GM23248 (cell line): ENCODE measurements at regions not wholly inside any gene's neighbourhood (a gene's known extent, or its start where the extent isn't known, plus 50 kb on each side); places are given as distances from the start of the nearest gene placed in this dataset.
A peak's percentile ranks its signal among the peaks of the same experiment; 100 is the strongest.

Experiments used
- DNase-seq: peaks from one replicate; pipeline ENCODE4 v3.0.0-alpha.2; 2015
- H2AFZ ChIP-seq: fragments of 200-600 bp; sonication (generic); 2 replicates; pipeline ENCODE4 v1.6.1; 2016; ENCODE audit warnings: antibody characterized with exemption
- H3F3A ChIP-seq: fragments of 200-600 bp; sonication (generic); 2 replicates; pipeline ENCODE4 v1.6.1; 2016; ENCODE audit warnings: mild to moderate bottlenecking, antibody characterized with exemption, mixed run types; ENCODE audit not compliant: insufficient read depth
- H3K27ac ChIP-seq: fragments of 200-600 bp; sonication (generic); 2 replicates; pipeline ENCODE4 v1.5.1; 2016; ENCODE audit warnings: mild to moderate bottlenecking
- H3K27me3 ChIP-seq: fragments of 200-600 bp; sonication (generic); replicated peaks from 2 replicates; pipeline ENCODE4 v1.6.1; 2016; ENCODE audit warnings: mild to moderate bottlenecking; ENCODE audit not compliant: insufficient read depth
- H3K36me3 ChIP-seq: fragments of 200-600 bp; sonication (generic); 2 replicates; pipeline ENCODE4 v1.6.1; 2016; ENCODE audit warnings: low read depth, mild to moderate bottlenecking
- H3K4me1 ChIP-seq: fragments of 200-600 bp; sonication (generic); 2 replicates; pipeline ENCODE4 v1.6.1; 2016; ENCODE audit warnings: mild to moderate bottlenecking; ENCODE audit not compliant: insufficient read depth
- H3K4me2 ChIP-seq: fragments of 200-600 bp; sonication (generic); one replicate; pipeline ENCODE4 v1.6.1; 2016; ENCODE audit warnings: mild to moderate bottlenecking; ENCODE audit not compliant: unreplicated experiment
- H3K4me3 ChIP-seq: fragments of 200-600 bp; sonication (generic); 2 replicates; pipeline ENCODE4 v1.5.1; 2016; ENCODE audit warnings: mild to moderate bottlenecking
- H3K79me2 ChIP-seq: fragments of 200-600 bp; sonication (generic); 2 replicates; pipeline ENCODE4 v1.6.1; 2016; ENCODE audit warnings: mild to moderate bottlenecking; ENCODE audit not compliant: insufficient read depth
- H3K9ac ChIP-seq: fragments of 200-600 bp; sonication (generic); 2 replicates; pipeline ENCODE4 v1.6.1; 2016; ENCODE audit warnings: mild to moderate bottlenecking
- H3K9me2 ChIP-seq: fragments of 200-600 bp; sonication (generic); 2 replicates; pipeline ENCODE4 v1.6.1; 2016; ENCODE audit warnings: mixed run types, mild to moderate bottlenecking, moderate library complexity; ENCODE audit not compliant: insufficient read depth
- H3K9me3 ChIP-seq: fragments of 200-600 bp; sonication (generic); one replicate; pipeline ENCODE4 v1.6.1; 2017; ENCODE audit warnings: low read depth
- H4K20me1 ChIP-seq: fragments of 200-600 bp; sonication (generic); 2 replicates; pipeline ENCODE4 v1.6.0; 2016; ENCODE audit not compliant: insufficient read depth
- EZH2 ChIP-seq: fragments of 200-600 bp; sonication (generic); IDR thresholded peaks from 2 replicates; pipeline ENCODE4 v1.6.1; 2018; ENCODE audit warnings: antibody characterized with exemption, mild to moderate bottlenecking; ENCODE audit not compliant: insufficient read depth, poor library complexity, severe bottlenecking
- EZH2phosphoT487 ChIP-seq: fragments of 200-600 bp; sonication (generic); IDR thresholded peaks from 2 replicates; pipeline ENCODE4 v1.6.1; 2018; ENCODE audit warnings: antibody characterized with exemption, moderate library complexity, mild to moderate bottlenecking, low read depth; ENCODE audit not compliant: insufficient read depth
- WGBS, 2 experiments: methylation state at CpG; one replicate each; pipeline ENCODE4 v1.1.6; 2015 to 2017; ENCODE audit warnings: low lambda C conversion rate in 2 of 2, low coverage in 1 of 2; ENCODE audit errors: missing lambda C conversion rate in 2 of 2; 5-methylcytosine and 5-hydroxymethylcytosine counted together
- in situ Hi-C: fragments of 300-500 bp; cut with MboI; formaldehyde crosslinking; loops from 2 replicates; pipeline ENCODE4 v1.15.0; 2020

DNA sequence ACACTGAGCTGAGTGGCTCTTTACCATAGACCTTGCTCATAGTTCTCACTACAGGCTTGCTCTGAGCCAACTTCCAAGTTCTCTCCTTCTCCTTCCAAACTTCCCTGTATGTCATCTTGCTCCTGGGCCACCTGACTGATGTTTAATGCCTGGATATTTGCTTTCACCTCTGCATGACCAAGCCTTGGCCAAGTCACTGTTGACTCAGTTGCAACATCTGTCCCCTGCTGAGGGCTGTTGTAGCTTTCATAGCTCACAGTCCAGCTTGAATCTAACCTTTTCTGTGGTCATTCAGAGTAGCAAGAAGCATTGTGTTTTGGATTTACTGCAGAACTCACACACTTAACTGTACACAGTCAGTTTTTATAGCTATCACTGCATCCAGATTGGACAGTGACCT, 171.8 kb upstream of the ROPN1 start:
- no peaks in the 10 kb centered on the region for H3K4me1 ChIP-seq
- H3K27ac ChIP-seq = no peak overlapping the region
- no peaks in the 10 kb centered on the region for H4K20me1 ChIP-seq
- no peaks in the 10 kb centered on the region for H3K79me2 ChIP-seq
- TF ChIP-seq EZH2phosphoT487 (no peak), EZH2 (no peak)
- H3K27me3 ChIP-seq = no peaks in the 10 kb centered on the region
- no peak overlapping the region for H2AFZ ChIP-seq
- H3K9me2 ChIP-seq = no peaks in the 10 kb centered on the region
- H3F3A ChIP-seq = no peaks in the 10 kb centered on the region
- no peak overlapping the region for H3K4me2 ChIP-seq
- H3K36me3 ChIP-seq = no peaks in the 10 kb centered on the region
- H3K4me3 ChIP-seq = no peak overlapping the region
- in situ Hi-C loops = no loop called here
- no peak for DNase-seq
- H3K9ac ChIP-seq = no peak overlapping the region
- H3K9me3 ChIP-seq = no peaks in the 10 kb centered on the region

DNA sequence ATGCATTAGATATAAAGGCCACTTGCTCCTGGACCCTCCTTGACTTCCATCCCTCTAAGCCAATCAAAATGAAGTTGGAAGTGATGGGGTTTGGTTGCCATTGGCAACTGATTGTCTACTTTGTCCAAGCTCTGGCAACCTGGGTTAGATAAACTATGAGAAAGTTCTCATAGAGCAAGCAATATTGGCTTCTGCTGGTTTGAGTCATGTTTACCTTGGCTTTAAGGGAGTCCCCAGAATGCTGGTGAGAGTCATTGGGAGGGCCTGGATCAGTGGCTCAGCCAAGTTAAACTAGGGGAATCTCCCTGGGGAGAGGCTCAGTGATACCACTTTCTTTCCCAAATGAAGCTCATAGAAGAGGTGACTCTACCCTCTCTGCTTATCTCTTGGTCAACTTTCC, 176.3 kb upstream of the ROPN1 start:
- no peaks in the 10 kb centered on the region for H3K36me3 ChIP-seq
- H3K79me2 ChIP-seq = no peaks in the 10 kb centered on the region
- TF ChIP-seq EZH2 (no peak), EZH2phosphoT487 (no peak)
- DNase-seq = peak; percentile 50
- H3K9me3 ChIP-seq = no peaks in the 10 kb centered on the region
- no peak overlapping the region for H3K27ac ChIP-seq
- 0 out of 2 replicates have a peak, but pooled peaks cover 4% of the 10 kb centered on the region for H3K27me3 ChIP-seq
- no peak overlapping the region for H2AFZ ChIP-seq
- no peak overlapping the region for H3K4me3 ChIP-seq
- H3K9me2 ChIP-seq = no peaks in the 10 kb centered on the region
- H3K4me2 ChIP-seq = no peak overlapping the region
- no peaks in the 10 kb centered on the region for H4K20me1 ChIP-seq
- H3K4me1 ChIP-seq = no peaks in the 10 kb centered on the region
- H3K9ac ChIP-seq = no peak overlapping the region
- H3F3A ChIP-seq = no peaks in the 10 kb centered on the region
- in situ Hi-C loops = no loop called here

DNA sequence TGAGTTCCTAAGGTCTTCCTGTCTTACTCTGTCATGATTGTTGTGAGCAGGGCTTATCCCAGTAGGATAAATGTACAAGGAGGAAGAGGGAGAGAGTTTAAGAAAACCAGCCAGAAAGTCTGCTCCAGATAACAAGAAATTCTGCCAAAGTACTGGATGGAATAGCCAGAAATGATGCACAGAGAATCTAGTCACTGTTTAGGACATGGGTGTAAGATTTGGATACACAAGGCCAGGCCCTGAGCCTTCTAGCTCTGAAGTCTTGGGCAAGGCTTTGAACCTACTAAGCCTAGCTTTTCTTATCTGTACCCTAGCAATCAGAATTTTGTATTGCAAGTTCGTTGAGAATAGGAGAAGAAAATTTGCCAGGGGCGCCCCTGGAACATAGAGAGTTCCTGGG, 180.4 kb upstream of the ROPN1 start:
- H3K9me3 ChIP-seq = no peaks in the 10 kb centered on the region
- H3K36me3 ChIP-seq = no peaks in the 10 kb centered on the region
- in situ Hi-C loops = no loop called here
- H3K4me3 ChIP-seq = no peak overlapping the region
- H3K27ac ChIP-seq = no peak overlapping the region
- 31 to 33% methylated on average over 2 of the region's 2 CpGs for WGBS, 2 experiments
- H4K20me1 ChIP-seq = no peaks in the 10 kb centered on the region
- no peaks in the 10 kb centered on the region for H3K79me2 ChIP-seq
- no peaks in the 10 kb centered on the region for H3F3A ChIP-seq
- 0 out of 2 replicates have a peak, but pooled peaks cover 4% of the 10 kb centered on the region for H3K27me3 ChIP-seq
- no peaks in the 10 kb centered on the region for H3K4me1 ChIP-seq
- no peak overlapping the region for H3K9ac ChIP-seq
- DNase-seq = no peak
- no peak overlapping the region for H3K4me2 ChIP-seq
- H2AFZ ChIP-seq = no peak overlapping the region
- H3K9me2 ChIP-seq = no peaks in the 10 kb centered on the region
- TF ChIP-seq EZH2phosphoT487 (no peak), EZH2 (no peak)

DNA sequence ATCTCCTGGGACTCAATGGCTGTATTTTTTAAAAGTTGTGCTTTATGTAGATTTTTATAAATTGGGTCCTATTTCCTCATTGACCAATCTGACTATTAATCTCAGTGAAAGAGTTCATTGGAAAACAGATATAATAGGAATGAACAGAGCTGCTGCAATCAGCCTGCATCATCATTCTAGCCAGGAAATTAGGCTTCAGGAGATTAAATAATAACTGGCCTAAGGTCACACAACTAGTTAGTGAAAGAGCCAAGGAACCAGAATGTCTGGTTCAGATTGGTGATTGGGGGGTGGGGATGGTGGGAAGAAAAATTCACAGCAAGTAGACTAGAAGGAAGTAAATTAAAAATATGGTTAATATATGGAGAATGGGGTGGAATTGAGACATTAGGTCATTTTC, 180.9 kb upstream of the ROPN1 start:
- in situ Hi-C loops = no loop called here
- no peaks in the 10 kb centered on the region for H4K20me1 ChIP-seq

GRCh38 chr3:124174476-124174875, 182.6 kb upstream of the ROPN1 start:
- Histone ChIP-seq H3K9me3 (no peaks in the 10 kb centered on the region), H3K27ac (no peak overlapping the region), H3K4me1 (no peaks in the 10 kb centered on the region), H3K4me2 (no peak overlapping the region), H3K27me3 (0 out of 2 replicates have a peak, but pooled peaks cover 4% of the 10 kb centered on the region), H4K20me1 (no peaks in the 10 kb centered on the region), H3K36me3 (no peaks in the 10 kb centered on the region), H3K4me3 (no peak overlapping the region), H2AFZ (no peak overlapping the region), H3K9ac (no peak overlapping the region), H3K79me2 (no peaks in the 10 kb centered on the region), H3K9me2 (no peaks in the 10 kb centered on the region), H3F3A (no peaks in the 10 kb centered on the region)
- DNase-seq = no peak
- in situ Hi-C loops = no loop called here
- TF ChIP-seq EZH2 (no peak), EZH2phosphoT487 (no peak)
- WGBS, 2 experiments = 50 to 60% methylated on average over 3 of the region's 3 CpGs

More for the DNA sequence above, 180.9 kb upstream of the ROPN1 start:
- Histone ChIP-seq H3K9me2 (no peaks in the 10 kb centered on the region), H3K4me1 (no peaks in the 10 kb centered on the region), H3K9ac (no peak overlapping the region), H3K36me3 (no peaks in the 10 kb centered on the region), H3K27me3 (0 out of 2 replicates have a peak, but pooled peaks cover 4% of the 10 kb centered on the region), H3K4me2 (no peak overlapping the region), H3K27ac (no peak overlapping the region), H3K79me2 (no peaks in the 10 kb centered on the region), H2AFZ (no peak overlapping the region), H3K9me3 (no peaks in the 10 kb centered on the region), H3F3A (no peaks in the 10 kb centered on the region), H3K4me3 (no peak overlapping the region)
- no peak for DNase-seq
- TF ChIP-seq EZH2phosphoT487 (no peak), EZH2 (no peak)
